ENCODE measurements at regions not wholly inside any gene's neighbourhood (a gene's known extent, or its start where the extent isn't known, plus 50 kb on each side); places are given as distances from the start of the nearest gene placed in this dataset.

GRCh38 chr5:74332682-74333081 lies 307.8 kb downstream of the ENC1 start:
- Mint-ChIP-seq H3K27ac (no peak overlapping the region), H3K27me3 (peaks cover 3 to 26% (median 12%) of the 10 kb centered on the region in 5 donors), H3K9me3 (peaks cover 0 to 1% (median 0%) of the 10 kb centered on the region in 11 donors), H3K4me3 (no peak overlapping the region), H3K4me1 (peaks cover 0 to 6% (median 0%) of the 10 kb centered on the region in 7 donors), H3K36me3 (no peaks in the 10 kb centered on the region)
- DNase-seq, result no peak
- Histone ChIP-seq H3K36me3 (ENCODE audit: control insufficient read depth in 2 of 3, insufficient read depth in 3 of 3, low read length in 3 of 3) (no peaks in the 10 kb centered on the region), H3K27me3 (ENCODE audit: control insufficient read depth in 2 of 2, insufficient read depth in 2 of 2, low read length in 2 of 2) (no peaks in the 10 kb centered on the region), H3K27ac (ENCODE audit: low read depth, low read length) (no peak overlapping the region), H3K4me3 (ENCODE audit: low read length) (no peak overlapping the region), H3K9me3 (ENCODE audit: control insufficient read depth in 2 of 3, low read length in 3 of 3) (no peaks in the 10 kb centered on the region), H3K4me1 (ENCODE audit: control insufficient read depth in 2 of 2, insufficient read depth in 2 of 2, low read length in 2 of 2) (peaks cover 0 to under 1% of the 10 kb centered on the region in 2 donors)
- POLR2A ChIA-PET, result interaction anchor here (0.5 kb wide), 1 partner anchor 164 kb away, joined by 4 read pairs; no protein-coding TSS in a partner anchor
- CTCF ChIA-PET, result no interaction called here
- no peak for ATAC-seq
- intact Hi-C loops (cut with micrococcal nuclease), result no loop called here

- no peaks in the 10 kb centered on the region for H3K27me3 ChIP-seq (ENCODE audit: control insufficient read depth in 2 of 2, insufficient read depth in 2 of 2, low read length in 2 of 2)
- Mint-ChIP-seq H3K27ac (no peak overlapping the region), H3K4me1 (peaks cover 3 to 13% (median 6%) of the 10 kb centered on the region in 7 donors), H3K9me3 (peaks cover 0 to 1% (median 0%) of the 10 kb centered on the region in 11 donors), H3K27me3 (peaks cover 3 to 25% (median 10%) of the 10 kb centered on the region in 5 donors), H3K4me3 (no peak overlapping the region), H3K36me3 (no peaks in the 10 kb centered on the region)
- DNase-seq (no peak), ATAC-seq (no peak)
- ChIA-PET POLR2A (no interaction called here), CTCF (no interaction called here)
- H3K36me3 ChIP-seq (ENCODE audit: control insufficient read depth in 2 of 3, insufficient read depth in 3 of 3, low read length in 3 of 3), result no peaks in the 10 kb centered on the region
- H3K9me3 ChIP-seq (ENCODE audit: control insufficient read depth in 2 of 3, low read length in 3 of 3), result no peaks in the 10 kb centered on the region
- no peak overlapping the region for H3K27ac ChIP-seq (ENCODE audit: low read depth, low read length)
- H3K4me1 ChIP-seq (ENCODE audit: control insufficient read depth in 2 of 2, insufficient read depth in 2 of 2, low read length in 2 of 2), result peaks cover 0 to 7% of the 10 kb centered on the region in 2 donors
- H3K4me3 ChIP-seq (ENCODE audit: low read length), result no peak overlapping the region
- intact Hi-C loops (cut with micrococcal nuclease), result no loop called here
Measured at GRCh38 chr5:74332006-74332405, 308.5 kb downstream of the ENC1 start.

GRCh38 chr5:74328221-74328630 lies 312.3 kb downstream of the ENC1 start:
- H3K27ac Mint-ChIP-seq, result no peak overlapping the region
- intact Hi-C loops (cut with micrococcal nuclease), result no loop called here

GRCh38 chr5:74327339-74327685 lies 313.2 kb downstream of the ENC1 start:
- peak overlapping the region in 2 of 10 donors; percentile 4 to 37 for H3K4me3 Mint-ChIP-seq

More at GRCh38 chr5:74328221-74328630, 312.3 kb downstream of the ENC1 start:
- H3K4me1 ChIP-seq (ENCODE audit: control insufficient read depth in 2 of 2, insufficient read depth in 2 of 2, low read length in 2 of 2), result peaks cover 4 to 16% of the 10 kb centered on the region in 2 donors
- H3K27me3 ChIP-seq (ENCODE audit: control insufficient read depth in 2 of 2, insufficient read depth in 2 of 2, low read length in 2 of 2), result no peaks in the 10 kb centered on the region
- no peak overlapping the region for H3K27ac ChIP-seq (ENCODE audit: low read depth, low read length)
- Mint-ChIP-seq H3K27me3 (peaks cover 0 to 8% (median 6%) of the 10 kb centered on the region in 5 donors), H3K4me1 (peaks cover 4 to 27% (median 13%) of the 10 kb centered on the region in 7 donors), H3K9me3 (peaks cover 0 to 1% (median 0%) of the 10 kb centered on the region in 11 donors), H3K36me3 (no peaks in the 10 kb centered on the region), H3K4me3 (no peak overlapping the region)
- no peaks in the 10 kb centered on the region for H3K9me3 ChIP-seq (ENCODE audit: control insufficient read depth in 2 of 3, low read length in 3 of 3)
- ChIA-PET POLR2A (no interaction called here), CTCF (interaction anchor here (0.6 kb wide), 1 partner anchor 250 kb away, joined by 3 read pairs; no protein-coding TSS in a partner anchor)
- no peaks in the 10 kb centered on the region for H3K36me3 ChIP-seq (ENCODE audit: control insufficient read depth in 2 of 3, insufficient read depth in 3 of 3, low read length in 3 of 3)
- no peak for ATAC-seq
- no peak for DNase-seq
- no peak overlapping the region for H3K4me3 ChIP-seq (ENCODE audit: low read length)

GRCh38 chr5:74326571-74327338 lies 313.8 kb downstream of the ENC1 start:
- peaks cover 4 to 27% (median 13%) of the 10 kb centered on the region in 7 donors for H3K4me1 Mint-ChIP-seq
- peak in 3 of 9 donors; percentile 1 to 35 (median 26) for DNase-seq
- no peaks in the 10 kb centered on the region for H3K9me3 ChIP-seq (ENCODE audit: control insufficient read depth in 2 of 3, low read length in 3 of 3)
- peaks cover 4 to 16% of the 10 kb centered on the region in 2 donors for H3K4me1 ChIP-seq (ENCODE audit: control insufficient read depth in 2 of 2, insufficient read depth in 2 of 2, low read length in 2 of 2)
- H3K27ac Mint-ChIP-seq, result peak overlapping the region in 1 of 9 donors; percentile 6
- no peaks in the 10 kb centered on the region for H3K27me3 ChIP-seq (ENCODE audit: control insufficient read depth in 2 of 2, insufficient read depth in 2 of 2, low read length in 2 of 2)
- intact Hi-C loops (cut with micrococcal nuclease), result no loop called here
- no peaks in the 10 kb centered on the region for H3K36me3 Mint-ChIP-seq
- H3K4me3 Mint-ChIP-seq, result peak overlapping the region in 2 of 10 donors; percentile 4 to 37
- peak; percentile 73 for ATAC-seq
- peaks cover 0 to 1% (median 0%) of the 10 kb centered on the region in 11 donors for H3K9me3 Mint-ChIP-seq
- H3K27ac ChIP-seq (ENCODE audit: low read depth, low read length), result no peak overlapping the region
- ChIA-PET CTCF (no interaction called here), POLR2A (no interaction called here)
- no peaks in the 10 kb centered on the region for H3K36me3 ChIP-seq (ENCODE audit: control insufficient read depth in 2 of 3, insufficient read depth in 3 of 3, low read length in 3 of 3)
- peaks cover 0 to 11% (median 6%) of the 10 kb centered on the region in 5 donors for H3K27me3 Mint-ChIP-seq
- H3K4me3 ChIP-seq (ENCODE audit: low read length), result no peak overlapping the region

More at GRCh38 chr5:74327339-74327685, 313.2 kb downstream of the ENC1 start:
- intact Hi-C loops (cut with micrococcal nuclease), result no loop called here
- Histone ChIP-seq H3K9me3 (ENCODE audit: control insufficient read depth in 2 of 3, low read length in 3 of 3) (no peaks in the 10 kb centered on the region), H3K36me3 (ENCODE audit: control insufficient read depth in 2 of 3, insufficient read depth in 3 of 3, low read length in 3 of 3) (no peaks in the 10 kb centered on the region), H3K27me3 (ENCODE audit: control insufficient read depth in 2 of 2, insufficient read depth in 2 of 2, low read length in 2 of 2) (no peaks in the 10 kb centered on the region), H3K4me1 (ENCODE audit: control insufficient read depth in 2 of 2, insufficient read depth in 2 of 2, low read length in 2 of 2) (peaks cover 4 to 16% of the 10 kb centered on the region in 2 donors), H3K27ac (ENCODE audit: low read depth, low read length) (no peak overlapping the region), H3K4me3 (ENCODE audit: low read length) (no peak overlapping the region)
- peaks cover 0 to 1% (median 0%) of the 10 kb centered on the region in 11 donors for H3K9me3 Mint-ChIP-seq
- peaks cover 4 to 27% (median 13%) of the 10 kb centered on the region in 7 donors for H3K4me1 Mint-ChIP-seq
- peak; percentile 5 for ATAC-seq
- peak overlapping the region in 1 of 9 donors; percentile 6 for H3K27ac Mint-ChIP-seq
- DNase-seq, result no peak
- CTCF ChIA-PET, result no interaction called here
- peaks cover 0 to 9% (median 6%) of the 10 kb centered on the region in 5 donors for H3K27me3 Mint-ChIP-seq
- H3K36me3 Mint-ChIP-seq, result no peaks in the 10 kb centered on the region
- POLR2A ChIA-PET, result no interaction called here

GRCh38 chr5:74325866-74326265 lies 314.7 kb downstream of the ENC1 start:
- ChIA-PET CTCF (no interaction called here), POLR2A (no interaction called here)
- H3K36me3 ChIP-seq (ENCODE audit: control insufficient read depth in 2 of 3, insufficient read depth in 3 of 3, low read length in 3 of 3), result no peaks in the 10 kb centered on the region
- H3K27ac ChIP-seq (ENCODE audit: low read depth, low read length), result no peak overlapping the region
- no peaks in the 10 kb centered on the region for H3K27me3 ChIP-seq (ENCODE audit: control insufficient read depth in 2 of 2, insufficient read depth in 2 of 2, low read length in 2 of 2)
- peaks cover 4 to 16% of the 10 kb centered on the region in 2 donors for H3K4me1 ChIP-seq (ENCODE audit: control insufficient read depth in 2 of 2, insufficient read depth in 2 of 2, low read length in 2 of 2)
- no peaks in the 10 kb centered on the region for H3K36me3 Mint-ChIP-seq
- H3K4me3 Mint-ChIP-seq, result no peak overlapping the region
- no peaks in the 10 kb centered on the region for H3K9me3 ChIP-seq (ENCODE audit: control insufficient read depth in 2 of 3, low read length in 3 of 3)
- no peak overlapping the region for H3K4me3 ChIP-seq (ENCODE audit: low read length)
- peaks cover 0 to 10% (median 8%) of the 10 kb centered on the region in 5 donors for H3K27me3 Mint-ChIP-seq
- DNase-seq (no peak), ATAC-seq (no peak)
- no peak overlapping the region for H3K27ac Mint-ChIP-seq
- peaks cover 0 to 1% (median 0%) of the 10 kb centered on the region in 11 donors for H3K9me3 Mint-ChIP-seq
- H3K4me1 Mint-ChIP-seq, result peaks cover 4 to 27% (median 13%) of the 10 kb centered on the region in 7 donors
- intact Hi-C loops (cut with micrococcal nuclease), result no loop called here
